ENCODE measurements at regions not wholly inside any gene's neighbourhood (a gene's known extent, or its start where the extent isn't known, plus 50 kb on each side); places are given as distances from the start of the nearest gene placed in this dataset.

- TF ChIP-seq YY1 (IDR thresholded peaks at IDR 0.05; ENCODE audit: insufficient read depth, insufficient read length) (no peak), SUZ12 (IDR thresholded peaks at IDR 0.05; ENCODE audit: extremely low read depth, insufficient read depth, insufficient read length) (no peak), ZNF274 (IDR thresholded peaks at IDR 0.05; ENCODE audit: low read depth, low read length) (no peak)
These were observed 1479.5 kb downstream of the PCDH7 start for GRCh38 chr4:32199639-32200038.

All from NT2/D1 (cell line).